Loucy (cell line): ENCODE measurements at regions not wholly inside any gene's neighbourhood (a gene's known extent, or its start where the extent isn't known, plus 50 kb on each side); places are given as distances from the start of the nearest gene placed in this dataset.

Experiments
- H2AFZ ChIP-seq: fragments of 200-600 bp; sonication (generic); 2 replicates; pipeline ENCODE4 v1.6.0; 2016; ENCODE audit warnings: antibody characterized with exemption, mild to moderate bottlenecking, low read length, moderate library complexity
- H3F3A ChIP-seq: fragments of 200-600 bp; 2 replicates; pipeline ENCODE4 v1.6.0; 2016; ENCODE audit warnings: antibody characterized with exemption, low read depth, mild to moderate bottlenecking
- H3K27me3 ChIP-seq: fragments of 200-600 bp; sonication (generic); 2 replicates; pipeline ENCODE4 v1.6.1; 2014; ENCODE audit warnings: low read length, mild to moderate bottlenecking; ENCODE audit not compliant: insufficient read depth, poor library complexity, severe bottlenecking
- H3K36me3 ChIP-seq: fragments of 200-600 bp; sonication (generic); 2 replicates; pipeline ENCODE4 v1.6.1; 2016; ENCODE audit warnings: low read length; ENCODE audit not compliant: insufficient read depth
- H3K4me1 ChIP-seq: fragments of 200-600 bp; sonication (generic); 2 replicates; pipeline ENCODE4 v1.5.1; 2014; ENCODE audit warnings: low read length, mild to moderate bottlenecking; ENCODE audit not compliant: insufficient read depth, poor library complexity, severe bottlenecking
- H3K4me2 ChIP-seq: fragments of 200-600 bp; sonication (generic); 2 replicates; pipeline ENCODE4 v1.6.0; 2014; ENCODE audit warnings: antibody characterized with exemption, low read length, low read depth, mild to moderate bottlenecking; ENCODE audit not compliant: poor library complexity, severe bottlenecking
- H3K4me3 ChIP-seq: fragments of 200-600 bp; sonication (generic); 2 replicates; pipeline ENCODE4 v1.5.1; 2014; ENCODE audit warnings: low read length, mild to moderate bottlenecking, mixed read lengths; ENCODE audit not compliant: poor library complexity, severe bottlenecking
- H3K79me2 ChIP-seq: fragments of 200-600 bp; sonication (generic); 2 replicates; pipeline ENCODE4 v1.6.1; 2014; ENCODE audit warnings: low read length; ENCODE audit not compliant: insufficient read depth
- H3K9ac ChIP-seq: fragments of 200-600 bp; sonication (generic); 2 replicates; pipeline ENCODE4 v1.6.0; 2014; ENCODE audit warnings: mild to moderate bottlenecking, low read depth, low read length, moderate library complexity; ENCODE audit not compliant: poor library complexity, severe bottlenecking
- H3K9me2 ChIP-seq: fragments of 200-600 bp; sonication (generic); replicated peaks from 2 replicates; pipeline ENCODE4 v1.6.1; 2016; ENCODE audit warnings: low read depth, low read length, mixed read lengths
- H3K9me3 ChIP-seq: fragments of 200-600 bp; sonication (generic); 2 replicates; pipeline ENCODE4 v1.6.1; 2014; ENCODE audit warnings: mild to moderate bottlenecking, antibody characterized with exemption, low read length, low read depth; ENCODE audit not compliant: insufficient read depth
- H4K20me1 ChIP-seq: fragments of 200-600 bp; sonication (generic); 2 replicates; pipeline ENCODE4 v1.6.0; 2014; ENCODE audit warnings: antibody characterized with exemption, low read length, mild to moderate bottlenecking; ENCODE audit not compliant: insufficient read depth, poor library complexity, severe bottlenecking
- EZH2phosphoT487 ChIP-seq: fragments of 200-600 bp; IDR thresholded peaks from 2 replicates; pipeline ENCODE4 v1.6.1; 2018; ENCODE audit warnings: antibody characterized with exemption, mild to moderate bottlenecking, moderate library complexity, borderline replicate concordance
- TF ChIP-seq, protein P1 (sequence below): fragments of 200-600 bp; sonication (generic); conservative IDR thresholded peaks from 2 replicates; pipeline ENCODE4 v1.5.1; 2014; ENCODE audit warnings: mild to moderate bottlenecking, antibody characterized with exemption, low read length

DNA sequence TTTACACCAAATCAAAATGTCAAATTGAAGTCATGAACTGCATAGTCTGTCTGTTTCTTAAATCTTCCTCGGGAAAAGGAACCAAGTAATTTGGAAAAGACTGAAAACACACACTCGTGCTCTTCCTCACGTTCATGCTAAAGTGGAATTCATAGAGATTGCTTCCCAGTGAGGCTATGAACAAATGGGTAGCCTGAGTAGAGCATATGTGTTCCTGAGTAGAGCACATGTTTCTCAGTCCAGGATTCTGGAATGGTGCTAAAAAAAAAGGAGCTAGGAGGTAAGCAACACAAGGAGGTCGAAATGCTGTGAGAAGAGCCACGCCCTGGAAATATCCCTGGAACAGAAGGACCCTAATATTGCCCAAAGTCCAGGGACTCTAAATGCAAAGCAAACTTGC lies 494.2 kb upstream of the THBS1 start:
- Histone ChIP-seq H3K27me3 (no peaks in the 10 kb centered on the region), H3K9me2 (no peaks in the 10 kb centered on the region), H3K4me1 (no peaks in the 10 kb centered on the region), H3K4me2 (no peak overlapping the region), H3K4me3 (no peak overlapping the region), H3K36me3 (no peaks in the 10 kb centered on the region), H3K9me3 (no peaks in the 10 kb centered on the region), H3K9ac (no peak overlapping the region), H3K79me2 (no peaks in the 10 kb centered on the region), H3F3A (no peaks in the 10 kb centered on the region), H4K20me1 (no peaks in the 10 kb centered on the region), H2AFZ (no peak overlapping the region)
- no peak for TF ChIP-seq EZH2phosphoT487
- TF ChIP-seq, protein P1, sequence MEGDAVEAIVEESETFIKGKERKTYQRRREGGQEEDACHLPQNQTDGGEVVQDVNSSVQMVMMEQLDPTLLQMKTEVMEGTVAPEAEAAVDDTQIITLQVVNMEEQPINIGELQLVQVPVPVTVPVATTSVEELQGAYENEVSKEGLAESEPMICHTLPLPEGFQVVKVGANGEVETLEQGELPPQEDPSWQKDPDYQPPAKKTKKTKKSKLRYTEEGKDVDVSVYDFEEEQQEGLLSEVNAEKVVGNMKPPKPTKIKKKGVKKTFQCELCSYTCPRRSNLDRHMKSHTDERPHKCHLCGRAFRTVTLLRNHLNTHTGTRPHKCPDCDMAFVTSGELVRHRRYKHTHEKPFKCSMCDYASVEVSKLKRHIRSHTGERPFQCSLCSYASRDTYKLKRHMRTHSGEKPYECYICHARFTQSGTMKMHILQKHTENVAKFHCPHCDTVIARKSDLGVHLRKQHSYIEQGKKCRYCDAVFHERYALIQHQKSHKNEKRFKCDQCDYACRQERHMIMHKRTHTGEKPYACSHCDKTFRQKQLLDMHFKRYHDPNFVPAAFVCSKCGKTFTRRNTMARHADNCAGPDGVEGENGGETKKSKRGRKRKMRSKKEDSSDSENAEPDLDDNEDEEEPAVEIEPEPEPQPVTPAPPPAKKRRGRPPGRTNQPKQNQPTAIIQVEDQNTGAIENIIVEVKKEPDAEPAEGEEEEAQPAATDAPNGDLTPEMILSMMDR = no peak

GRCh38 chr15:39088156-39088555 lies 492.7 kb upstream of the THBS1 start:
- H3K4me1 ChIP-seq = no peaks in the 10 kb centered on the region
- H3K9me2 ChIP-seq = no peaks in the 10 kb centered on the region

GRCh38 chr15:39092354-39092753 lies 488.5 kb upstream of the THBS1 start:
- Histone ChIP-seq H3K79me2 (no peaks in the 10 kb centered on the region), H2AFZ (no peak overlapping the region), H3K4me1 (no peaks in the 10 kb centered on the region), H3K36me3 (no peaks in the 10 kb centered on the region), H3K4me2 (no peak overlapping the region), H4K20me1 (no peaks in the 10 kb centered on the region), H3K9me3 (no peaks in the 10 kb centered on the region), H3K27me3 (no peaks in the 10 kb centered on the region), H3K9me2 (no peaks in the 10 kb centered on the region), H3K9ac (no peak overlapping the region), H3F3A (no peaks in the 10 kb centered on the region), H3K4me3 (no peak overlapping the region)
- TF ChIP-seq EZH2phosphoT487 = no peak
- TF ChIP-seq, protein P1 = no peak

More at GRCh38 chr15:39088156-39088555, 492.7 kb upstream of the THBS1 start:
- Histone ChIP-seq H2AFZ (no peak overlapping the region), H3K9me3 (no peaks in the 10 kb centered on the region), H3K27me3 (no peaks in the 10 kb centered on the region), H3K79me2 (no peaks in the 10 kb centered on the region), H3K4me3 (no peak overlapping the region), H3K9ac (no peak overlapping the region), H4K20me1 (no peaks in the 10 kb centered on the region), H3K4me2 (no peak overlapping the region), H3K36me3 (no peaks in the 10 kb centered on the region), H3F3A (no peaks in the 10 kb centered on the region)
- TF ChIP-seq, protein P1 = no peak
- no peak for TF ChIP-seq EZH2phosphoT487
